Heart left ventricle (tissue), 16 donors: ENCODE measurements at regions not wholly inside any gene's neighbourhood (a gene's known extent, or its start where the extent isn't known, plus 50 kb on each side); places are given as distances from the start of the nearest gene placed in this dataset.

ENCODE experiments used
- ATAC-seq, 4 donors: fragments of 200-7000 bp; cut with Tn5 transposase; one replicate each; pipeline ENCODE4 v1.9.1; 2020 to 2022; ENCODE audit warnings: moderate library complexity in 4 of 4, mild to moderate bottlenecking in 3 of 4, moderate number of reproducible peaks in 1 of 4
- DNase-seq, 5 donors: peaks; one replicate each; pipeline ENCODE4 v3.0.0-alpha.2; 2020
- H3K27ac ChIP-seq, 12 donors: fragments of 200-600 bp; sonication (generic) in 4 of 12; one replicate each; pipeline versions ENCODE4 v1.5.0 to v1.8.0; 2016 to 2022; ENCODE audit warnings: mild to moderate bottlenecking in 2 of 12
- H3K27me3 ChIP-seq, 9 donors: fragments of 200-600 bp; sonication (generic) in 2 of 9; one replicate each; pipeline versions ENCODE4 v1.5.1 to v1.8.0; 2016 to 2022; ENCODE audit warnings: mild to moderate bottlenecking in 3 of 9
- H3K36me3 ChIP-seq, 9 donors: fragments of 200-600 bp; sonication (generic) in 2 of 9; one replicate each; pipeline versions ENCODE4 v1.5.0 to v1.8.0; 2018 to 2022; ENCODE audit warnings: mild to moderate bottlenecking in 2 of 9
- H3K4me1 ChIP-seq, 12 donors: fragments of 200-600 bp; sonication (generic) in 4 of 12; one replicate each; pipeline versions ENCODE4 v1.5.0 to v1.8.0; 2016 to 2022; ENCODE audit warnings: mild to moderate bottlenecking in 3 of 12
- H3K4me3 ChIP-seq, 12 donors: fragments of 200-600 bp; sonication (generic) in 4 of 12; one replicate each; pipeline versions ENCODE4 v1.5.0 to v1.8.0; 2017 to 2022; ENCODE audit warnings: mild to moderate bottlenecking in 9 of 12, moderate library complexity in 4 of 12
- H3K9me3 ChIP-seq, 12 donors: fragments of 200-600 bp; sonication (generic) in 4 of 12; one replicate each; pipeline versions ENCODE4 v1.5.0 to v1.8.0; 2016 to 2022; ENCODE audit warnings: mild to moderate bottlenecking in 1 of 12
- POLR2A ChIP-seq, 2 donors: fragments of 450-650 bp; IDR thresholded peaks; one replicate each; pipeline ENCODE4 v1.6.1; 2017; ENCODE audit warnings: antibody characterized with exemption in 2 of 2, mild to moderate bottlenecking in 2 of 2, moderate library complexity in 2 of 2
- WGBS, 4 donors: extraction: QIAGEN DNeasy Blood & Tissue Kit in 2 of 4; methylation state at CpG; one replicate each; pipeline versions ENCODE4 v1.1.5 to v1.1.7; 2013 to 2018; 5-methylcytosine and 5-hydroxymethylcytosine counted together
- intact Hi-C, 10 donors: fragments of 100-400 bp; cut with DNase I; formaldehyde crosslinking; loops; one replicate each; pipeline versions ENCODE4 v1.11.1 to v1.14.2; 2022
- TF ChIP-seq, protein P1 (sequence below), 12 donors: fragments of 200-600 bp; sonication (generic) in 4 of 12; IDR thresholded peaks; one replicate each; pipeline versions ENCODE4 v1.5.0 to v1.8.0; 2018 to 2022; ENCODE audit warnings: antibody characterized with exemption in 12 of 12, mild to moderate bottlenecking in 5 of 12
- donor health status: ischemic (EF 13 %, LVEDD 7.1; RV severe dilation, severe dysfunction).
- donor health status: healthy with polysubstance abuse.
- donor health status: DM: no; HTN: yes; CAD: no.
- donor health status: DM: no; HTN: no; CAD: no.
- donor health status: ischemic (EF 25% LVEDD 6.9; RV normal size, moderate dysfunction).
- donor health status: ischemic (EF 25% LVEDD 5.7; RV mildly dilated, moderate dysfunction).
- donor health status: healthy.
- donor health status: DM: yes; HTN: yes; CAD: no.
- donor health status: ischemic (EF 35%, LVEDD 5.7; RV mildly dilated, moderate dysfunction).
- donor health status: nonischemic (EF 11% LVEDD 7.7; RV severe dilation, severe dysfunction).
- donor health status: DM: yes; HTN: yes; CAD: no.
- donor health status: PGD.
- donor health status: ischemic (EF 29% LVEDD 5.4; RV normal size, mild dysfunction).
- donor health status: nonischemic (EF 23%, LVEDD 6.1; RV moderate dilation, normal function).

DNA sequence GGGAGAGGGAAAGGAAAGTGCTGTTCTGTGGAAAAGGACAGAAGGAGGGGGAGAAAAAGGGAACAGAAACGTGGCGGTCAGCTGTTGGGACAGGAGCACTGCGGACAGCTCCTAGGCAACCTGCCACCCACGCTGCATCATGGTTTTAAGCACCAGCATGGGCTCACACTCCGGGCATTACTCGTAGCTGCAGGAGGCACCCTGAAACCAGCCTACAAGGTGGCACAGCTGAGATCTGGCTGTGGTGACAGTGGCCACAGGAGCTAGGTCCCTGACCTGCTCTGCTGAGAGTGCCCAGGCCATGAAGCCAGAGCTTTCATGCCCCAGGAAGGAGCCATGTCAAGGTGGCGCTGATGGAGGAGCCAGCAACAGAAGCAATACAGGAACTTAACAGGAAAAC is 161.4 kb upstream of the ST8SIA2 start:
- TF ChIP-seq, protein P1, sequence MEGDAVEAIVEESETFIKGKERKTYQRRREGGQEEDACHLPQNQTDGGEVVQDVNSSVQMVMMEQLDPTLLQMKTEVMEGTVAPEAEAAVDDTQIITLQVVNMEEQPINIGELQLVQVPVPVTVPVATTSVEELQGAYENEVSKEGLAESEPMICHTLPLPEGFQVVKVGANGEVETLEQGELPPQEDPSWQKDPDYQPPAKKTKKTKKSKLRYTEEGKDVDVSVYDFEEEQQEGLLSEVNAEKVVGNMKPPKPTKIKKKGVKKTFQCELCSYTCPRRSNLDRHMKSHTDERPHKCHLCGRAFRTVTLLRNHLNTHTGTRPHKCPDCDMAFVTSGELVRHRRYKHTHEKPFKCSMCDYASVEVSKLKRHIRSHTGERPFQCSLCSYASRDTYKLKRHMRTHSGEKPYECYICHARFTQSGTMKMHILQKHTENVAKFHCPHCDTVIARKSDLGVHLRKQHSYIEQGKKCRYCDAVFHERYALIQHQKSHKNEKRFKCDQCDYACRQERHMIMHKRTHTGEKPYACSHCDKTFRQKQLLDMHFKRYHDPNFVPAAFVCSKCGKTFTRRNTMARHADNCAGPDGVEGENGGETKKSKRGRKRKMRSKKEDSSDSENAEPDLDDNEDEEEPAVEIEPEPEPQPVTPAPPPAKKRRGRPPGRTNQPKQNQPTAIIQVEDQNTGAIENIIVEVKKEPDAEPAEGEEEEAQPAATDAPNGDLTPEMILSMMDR (IDR thresholded peaks at IDR 0.05) = no peak
- no peak for TF ChIP-seq POLR2A (IDR thresholded peaks at IDR 0.05)
- peaks cover 0 to 19% (median 0%) of the 10 kb centered on the region in 12 donors for H3K9me3 ChIP-seq
- no peak for ATAC-seq
- no peaks in the 10 kb centered on the region for H3K4me1 ChIP-seq
- DNase-seq = no peak
- H3K27me3 ChIP-seq = peaks cover 0 to 4% (median 0%) of the 10 kb centered on the region in 9 donors
- H3K27ac ChIP-seq = no peak overlapping the region
- WGBS, 4 donors = 57 to 69% (median 59%) methylated on average over 7 of the region's 7 CpGs
- intact Hi-C loops = no loop called here
- no peak overlapping the region for H3K4me3 ChIP-seq
- H3K36me3 ChIP-seq = no peaks in the 10 kb centered on the region

DNA sequence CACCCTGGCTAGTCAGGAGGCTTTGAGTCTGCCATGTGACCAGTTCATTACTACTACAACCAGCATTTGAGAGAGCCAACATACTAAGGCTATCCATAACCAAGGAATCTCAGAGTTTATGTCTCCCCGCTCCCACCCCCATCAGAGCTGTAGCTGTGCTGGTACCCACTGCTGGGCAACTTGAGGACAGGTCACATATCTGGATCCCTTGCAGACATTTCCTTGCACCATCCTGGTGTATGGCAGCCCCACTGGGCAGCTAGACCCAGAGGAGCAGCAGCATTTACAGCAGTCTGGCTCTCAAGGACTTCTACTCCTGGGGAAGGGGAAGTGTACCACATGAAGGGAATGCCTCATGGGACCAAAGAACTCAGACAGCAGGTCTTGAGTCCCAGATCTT is 160.8 kb upstream of the ST8SIA2 start:
- H3K36me3 ChIP-seq = no peaks in the 10 kb centered on the region
- DNase-seq = no peak
- no peak overlapping the region for H3K4me3 ChIP-seq
- TF ChIP-seq, protein P1 (IDR thresholded peaks at IDR 0.05) = no peak
- TF ChIP-seq POLR2A (IDR thresholded peaks at IDR 0.05) = no peak
- H3K9me3 ChIP-seq = peaks cover 0 to 19% (median 0%) of the 10 kb centered on the region in 12 donors
- 86 to 98% (median 94%) methylated on average over 1 of the region's 1 CpG for WGBS, 4 donors
- H3K27ac ChIP-seq = no peak overlapping the region
- ATAC-seq = no peak
- H3K4me1 ChIP-seq = no peaks in the 10 kb centered on the region
- intact Hi-C loops = no loop called here
- peaks cover 0 to 4% (median 0%) of the 10 kb centered on the region in 9 donors for H3K27me3 ChIP-seq

DNA sequence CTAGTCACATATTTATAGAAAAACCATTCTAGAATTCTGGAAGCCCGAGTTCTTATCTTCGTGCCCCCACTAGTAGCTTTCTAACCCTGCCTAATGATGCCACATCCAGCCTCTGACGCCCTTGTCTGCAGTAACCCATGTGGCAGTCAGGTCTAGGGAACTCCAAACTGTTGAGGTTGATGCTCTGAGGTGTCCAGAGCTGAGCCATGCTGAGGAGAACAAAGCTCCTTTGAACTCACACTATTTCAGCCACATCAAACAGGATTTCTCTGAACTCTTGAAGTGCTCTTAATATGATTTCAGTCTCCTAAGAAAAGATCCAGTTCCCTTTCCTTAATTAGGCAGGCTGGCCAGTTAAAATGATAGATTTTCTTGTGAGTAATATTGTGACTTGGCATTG is 150.5 kb upstream of the ST8SIA2 start:
- TF ChIP-seq, protein P1 (IDR thresholded peaks at IDR 0.05) = no peak
- TF ChIP-seq POLR2A (IDR thresholded peaks at IDR 0.05) = no peak
- no peaks in the 10 kb centered on the region for H3K36me3 ChIP-seq
- H3K9me3 ChIP-seq = peaks cover 0 to 22% (median 2%) of the 10 kb centered on the region in 12 donors
- H3K4me3 ChIP-seq = no peak overlapping the region
- no peak for ATAC-seq
- peaks cover 0 to 9% (median 0%) of the 10 kb centered on the region in 9 donors for H3K27me3 ChIP-seq
- DNase-seq = no peak
- 70 to 76% (median 75%) methylated on average over 3 of the region's 3 CpGs for WGBS, 4 donors
- intact Hi-C loops = no loop called here
- H3K4me1 ChIP-seq = no peaks in the 10 kb centered on the region
- no peak overlapping the region for H3K27ac ChIP-seq

DNA sequence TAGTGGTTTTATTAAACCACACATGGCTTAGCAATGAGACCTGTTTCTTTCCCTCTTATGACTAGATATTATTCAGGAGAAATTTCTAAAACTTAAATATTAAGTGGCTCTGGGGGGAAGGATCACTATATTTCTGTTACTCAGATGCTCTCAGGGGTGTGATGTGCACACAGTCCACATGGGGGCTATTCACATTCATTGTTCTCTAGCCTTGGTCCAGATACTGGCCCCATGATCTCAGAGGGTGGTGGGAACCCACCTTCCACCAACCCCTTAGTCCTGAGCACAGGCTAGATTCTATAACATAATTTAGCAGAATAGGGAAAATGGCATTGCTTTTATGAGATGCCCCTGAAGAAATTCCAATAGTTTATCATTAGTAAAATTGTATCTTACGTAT is 149.0 kb upstream of the ST8SIA2 start:
- peaks cover 0 to 9% (median 0%) of the 10 kb centered on the region in 9 donors for H3K27me3 ChIP-seq
- DNase-seq (no peak), ATAC-seq (no peak)
- no peaks in the 10 kb centered on the region for H3K4me1 ChIP-seq
- H3K4me3 ChIP-seq = no peak overlapping the region
- intact Hi-C loops = no loop called here
- H3K36me3 ChIP-seq = no peaks in the 10 kb centered on the region
- no peak overlapping the region for H3K27ac ChIP-seq
- 52 to 84% (median 76%) methylated on average over 1 of the region's 1 CpG for WGBS, 4 donors
- TF ChIP-seq POLR2A (IDR thresholded peaks at IDR 0.05) = no peak
- TF ChIP-seq, protein P1 (IDR thresholded peaks at IDR 0.05) = no peak
- peaks cover 0 to 8% (median 0%) of the 10 kb centered on the region in 12 donors for H3K9me3 ChIP-seq
